IMR-90 (cell line): ENCODE measurements at regions not wholly inside any gene's neighbourhood (a gene's known extent, or its start where the extent isn't known, plus 50 kb on each side); places are given as distances from the start of the nearest gene placed in this dataset.
A peak's percentile ranks its signal among the peaks of the same experiment; 100 is the strongest.

Source experiments
- ATAC-seq: fragments of 200-7000 bp; cut with Tn5 transposase; 2 replicates; pipeline ENCODE4 v1.9.1; 2020; ENCODE audit warnings: low read depth, mild to moderate bottlenecking, moderate library complexity
- BruUV-seq: library from RNA; stranded (reverse); fragments of 400-500 nt; replicated peaks from 2 replicates; lab custom pipeline; 2021; lab: Mats Ljungman, UMichigan
- CTCF ChIA-PET: fragments of 300-600 bp; formaldehyde crosslinking; extraction: SDS; loops from one replicate; lab custom pipeline; 2021; ENCODE audit warnings: antibody characterized with exemption; lab: Yijun Ruan, JAX
- POLR2A ChIA-PET: fragments of 300-600 bp; sonication (Branson Sonifier 250); formaldehyde crosslinking; loops from one replicate; lab custom pipeline; 2022; ENCODE audit warnings: antibody characterized with exemption; ENCODE audit not compliant: unreplicated experiment; lab: Charles Lee
- DNase-seq: peaks from one replicate; pipeline ENCODE4 v3.0.0; 2013
- H2AFZ ChIP-seq: replicated peaks from 2 replicates; pipeline ENCODE3; 2013; ENCODE audit warnings: low read length, mild to moderate bottlenecking; ENCODE audit not compliant: poor library complexity
- H2AK5ac ChIP-seq: 2 replicates; pipeline ENCODE4 v1.6.1; 2013; ENCODE audit warnings: low read depth, low read length, inconsistent platforms
- H2AK9ac ChIP-seq: replicated peaks from 2 replicates; pipeline ENCODE3; 2013; ENCODE audit warnings: mild to moderate bottlenecking, low read depth, low read length, moderate library complexity; ENCODE audit not compliant: poor library complexity
- H2BK120ac ChIP-seq: 2 replicates; pipeline ENCODE4 v1.6.1; 2013; ENCODE audit warnings: low read depth, low read length, inconsistent platforms
- H2BK15ac ChIP-seq: 3 replicates; pipeline ENCODE4 v1.6.1; 2013; ENCODE audit warnings: low read depth, low read length, inconsistent platforms
- H2BK20ac ChIP-seq: 2 replicates; pipeline ENCODE4 v1.6.1; 2013; ENCODE audit warnings: low read depth, mild to moderate bottlenecking, inconsistent platforms, low read length, moderate library complexity
- H2BK5ac ChIP-seq: 2 replicates; pipeline ENCODE4 v1.6.1; 2013; ENCODE audit warnings: mild to moderate bottlenecking, low read depth, low read length, inconsistent platforms; ENCODE audit not compliant: poor library complexity, severe bottlenecking
- H3K14ac ChIP-seq: replicated peaks from 2 replicates; pipeline ENCODE4 v1.6.1; 2013; ENCODE audit warnings: low read depth, low read length, inconsistent platforms
- H3K18ac ChIP-seq: 2 replicates; pipeline ENCODE4 v1.6.1; 2013; ENCODE audit warnings: low read depth, low read length, control low read depth
- H3K23ac ChIP-seq: 2 replicates; pipeline ENCODE4 v1.6.1; 2013; ENCODE audit warnings: low read depth, low read length, inconsistent platforms
- H3K27ac ChIP-seq: 2 replicates; pipeline ENCODE4 v1.5.1; 2013; ENCODE audit warnings: mild to moderate bottlenecking, control low read depth, low read length; ENCODE audit not compliant: insufficient read depth
- H3K27me3 ChIP-seq: 2 replicates; pipeline ENCODE4 v1.6.1; 2013; ENCODE audit warnings: low read length; ENCODE audit not compliant: control insufficient read depth, insufficient read depth
- H3K36me3 ChIP-seq: 2 replicates; pipeline ENCODE4 v1.6.1; 2013; ENCODE audit warnings: low read length, mixed read lengths; ENCODE audit not compliant: control insufficient read depth, insufficient read depth
- H3K4ac ChIP-seq: 2 replicates; pipeline ENCODE4 v1.6.1; 2013; ENCODE audit warnings: low read depth, low read length, inconsistent platforms
- H3K4me1 ChIP-seq: 2 replicates; pipeline ENCODE4 v1.6.1; 2013; ENCODE audit warnings: low read length, mixed read lengths; ENCODE audit not compliant: control insufficient read depth, insufficient read depth
- H3K4me2 ChIP-seq: 2 replicates; pipeline ENCODE4 v1.6.1; 2013; ENCODE audit warnings: low read depth, mild to moderate bottlenecking, control low read depth, low read length, moderate library complexity
- H3K4me3 ChIP-seq: 2 replicates; pipeline ENCODE4 v1.5.1; 2013; ENCODE audit warnings: low read depth, mild to moderate bottlenecking, control low read depth, low read length, moderate library complexity; ENCODE audit not compliant: insufficient read depth
- H3K56ac ChIP-seq: 2 replicates; pipeline ENCODE4 v1.6.1; 2013; ENCODE audit warnings: low read length, inconsistent platforms; ENCODE audit not compliant: insufficient read depth; ENCODE audit errors: extremely low read depth
- H3K79me1 ChIP-seq, 2 experiments: 2 replicates each; pipeline ENCODE4 v1.6.1; 2013; ENCODE audit warnings: low read length in 2 of 2, inconsistent platforms in 1 of 2, low read depth in 1 of 2
- H3K9ac ChIP-seq: 2 replicates; pipeline ENCODE4 v1.6.1; 2013; ENCODE audit warnings: low read depth, low read length, control low read depth
- H3K9me1 ChIP-seq: 2 replicates; pipeline ENCODE4 v1.6.1; 2013; ENCODE audit warnings: low read length, inconsistent platforms; ENCODE audit not compliant: insufficient read depth
- H3K9me3 ChIP-seq: 2 replicates; pipeline ENCODE4 v1.6.1; 2013; ENCODE audit warnings: low read length; ENCODE audit not compliant: control insufficient read depth, insufficient read depth
- H4K20me1 ChIP-seq: 2 replicates; pipeline ENCODE4 v1.6.1; 2013; ENCODE audit warnings: low read length, inconsistent platforms; ENCODE audit not compliant: insufficient read depth
- H4K5ac ChIP-seq: 2 replicates; pipeline ENCODE4 v1.6.1; 2013; ENCODE audit warnings: mild to moderate bottlenecking, low read depth, low read length, control low read depth
- H4K8ac ChIP-seq, 2 experiments: 2 replicates each; pipeline ENCODE4 v1.6.1; 2013; ENCODE audit warnings: low read depth in 2 of 2, low read length in 2 of 2, control low read depth in 1 of 2, inconsistent platforms in 1 of 2
- H4K91ac ChIP-seq: 2 replicates; pipeline ENCODE4 v1.6.1; 2013; ENCODE audit warnings: low read depth, low read length, inconsistent platforms; ENCODE audit not compliant: insufficient read depth
- BHLHE40 ChIP-seq: fragments of 150-350 bp; IDR thresholded peaks from 2 replicates; pipeline ENCODE4 v1.6.1; 2016; ENCODE audit warnings: mild to moderate bottlenecking, low read depth, low read length
- CEBPB ChIP-seq: IDR thresholded peaks from 2 replicates; pipeline ENCODE4 v1.6.1; 2012; ENCODE audit warnings: low read depth, low read length, improper control_type of control experiment
- CHD1 ChIP-seq: IDR thresholded peaks from 2 replicates; pipeline ENCODE4 v1.6.1; 2012; ENCODE audit warnings: low read depth, low read length, improper control_type of control experiment
- ELK1 ChIP-seq: fragments of 150-350 bp; IDR thresholded peaks from 2 replicates; pipeline ENCODE4 v1.6.1; 2016; ENCODE audit warnings: low read depth, mild to moderate bottlenecking, low read length, moderate library complexity, borderline replicate concordance
- FOS ChIP-seq: fragments of 150-350 bp; IDR thresholded peaks from 2 replicates; pipeline ENCODE4 v1.6.1; 2016; ENCODE audit warnings: low read depth, low read length
- MAFK ChIP-seq: IDR thresholded peaks from 2 replicates; pipeline ENCODE4 v1.6.1; 2012; ENCODE audit warnings: low read depth, low read length, improper control_type of control experiment
- RFX5 ChIP-seq: IDR thresholded peaks from 2 replicates; pipeline ENCODE4 v1.8.0; 2012; ENCODE audit warnings: low read depth, mild to moderate bottlenecking, low read length, moderate library complexity
- SMC3 ChIP-seq: fragments of 150-350 bp; IDR thresholded peaks from 2 replicates; pipeline ENCODE4 v1.6.1; 2016; ENCODE audit warnings: low read depth, mild to moderate bottlenecking, antibody characterized with exemption, low read length, moderate library complexity
- WGBS, 2 experiments: methylation state at CpG; one replicate each; pipeline versions ENCODE4 v1.1.5 to v1.1.7; 2013; ENCODE audit warnings: missing lambda C conversion rate in 2 of 2; ENCODE audit not compliant: insufficient read length in 1 of 2; ENCODE audit errors: extremely low coverage in 2 of 2; 5-methylcytosine and 5-hydroxymethylcytosine counted together
- dilution Hi-C: fragments of 300-500 bp; cut with HindIII; formaldehyde crosslinking; loops from one replicate; pipeline ENCODE4 v1.14.3; 2018; ENCODE audit warnings: low sequenced_read_pairs; ENCODE audit not compliant: unreplicated experiment
- in situ Hi-C: fragments of 300-500 bp; cut with MboI; formaldehyde crosslinking; loops from 3 replicates; pipeline ENCODE4 v1.14.3; 2019; ENCODE audit warnings: low sequenced_read_pairs, inconsistent platforms, mixed read lengths
- intact Hi-C: fragments of 100-400 bp; cut with micrococcal nuclease; formaldehyde crosslinking; loops from 2 replicates; pipeline ENCODE4 v1.10.0; 2022
- TF ChIP-seq, protein P1 (sequence below): fragments of 150-350 bp; IDR thresholded peaks from 2 replicates; pipeline ENCODE4 v1.6.1; 2017; ENCODE audit warnings: mild to moderate bottlenecking, antibody characterized with exemption, low read length, low read depth

DNA sequence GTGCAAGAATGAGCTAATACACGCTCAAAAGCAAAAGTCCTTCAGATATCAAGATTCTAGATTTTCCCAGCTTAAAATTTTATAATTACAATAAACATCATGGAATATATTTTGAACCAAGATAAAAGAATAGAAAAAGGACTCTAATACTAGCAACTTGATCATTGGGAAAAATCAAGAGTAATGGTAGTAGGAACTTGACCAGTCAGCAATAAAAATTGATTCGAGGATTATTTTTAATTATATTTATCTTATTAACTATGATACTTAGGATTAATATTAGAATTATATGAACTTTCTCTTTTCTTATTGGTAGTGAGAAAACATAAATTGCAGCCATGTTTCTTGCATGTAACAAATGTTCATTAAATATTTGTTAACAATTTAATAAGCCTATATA lies 152.0 kb downstream of the GNAI1 start:
- Histone ChIP-seq H4K20me1 (no peaks in the 10 kb centered on the region), H3K9me3 (no peaks in the 10 kb centered on the region), H2BK120ac (no peak overlapping the region), H2AK9ac (no peak overlapping the region), H2AK5ac (no peak overlapping the region), H3K79me1 (no peaks in the 10 kb centered on the region), H3K14ac (no peak overlapping the region), H3K9ac (no peak overlapping the region), H2BK5ac (no peak overlapping the region), H3K18ac (no peak overlapping the region), H3K4me3 (no peak overlapping the region), H3K4ac (no peak overlapping the region), H3K36me3 (no peaks in the 10 kb centered on the region), H3K27ac (no peak overlapping the region), H3K23ac (no peak overlapping the region), H4K8ac (no peak overlapping the region), H2AFZ (no peak overlapping the region), H3K27me3 (no peaks in the 10 kb centered on the region; the same call in 1 of the 2 replicates), H3K4me1 (no peaks in the 10 kb centered on the region), H3K9me1 (no peaks in the 10 kb centered on the region), H3K56ac (no peak overlapping the region), H2BK15ac (no peak overlapping the region), H3K4me2 (no peak overlapping the region), H4K91ac (no peak overlapping the region), H2BK20ac (no peak overlapping the region), H4K5ac (no peak overlapping the region)
- intact Hi-C loops (loop anchor here (5.0 kb wide), 2 partner anchors 106 to 224 kb away; no protein-coding TSS in a partner anchor), dilution Hi-C loops (no loop called here), in situ Hi-C loops (no loop called here)
- CTCF ChIA-PET = no interaction called here
- no TSS peak for BruUV-seq
- peak; percentile 57 for TF ChIP-seq MAFK
- no peak for TF ChIP-seq BHLHE40
- no peak for TF ChIP-seq RFX5
- TF ChIP-seq SMC3 = no peak
- no peak for TF ChIP-seq ELK1
- TF ChIP-seq FOS = no peak
- TF ChIP-seq CHD1 = no peak
- TF ChIP-seq CEBPB = no peak
- TF ChIP-seq, protein P1, sequence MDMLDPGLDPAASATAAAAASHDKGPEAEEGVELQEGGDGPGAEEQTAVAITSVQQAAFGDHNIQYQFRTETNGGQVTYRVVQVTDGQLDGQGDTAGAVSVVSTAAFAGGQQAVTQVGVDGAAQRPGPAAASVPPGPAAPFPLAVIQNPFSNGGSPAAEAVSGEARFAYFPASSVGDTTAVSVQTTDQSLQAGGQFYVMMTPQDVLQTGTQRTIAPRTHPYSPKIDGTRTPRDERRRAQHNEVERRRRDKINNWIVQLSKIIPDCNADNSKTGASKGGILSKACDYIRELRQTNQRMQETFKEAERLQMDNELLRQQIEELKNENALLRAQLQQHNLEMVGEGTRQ = no peak
- ATAC-seq = no peak
- WGBS, 2 experiments = no CpG with 5 or more reads among the region's 2 CpGs
- POLR2A ChIA-PET = interaction anchor here (0.5 kb wide), 1 partner anchor 9 kb away, joined by 20 read pairs; no protein-coding TSS in a partner anchor
- no peak for DNase-seq
